NAMALWA (cell line): ENCODE measurements at regions not wholly inside any gene's neighbourhood (a gene's known extent, or its start where the extent isn't known, plus 50 kb on each side); places are given as distances from the start of the nearest gene placed in this dataset.

Experiments
- DNase-seq: peaks from one replicate; pipeline ENCODE4 v3.0.0-alpha.2; 2015; ENCODE audit warnings: low spot score

GRCh38 chr14:61192989-61193388, 88.1 kb downstream of the TMEM30B start:
- DNase-seq, result no peak

DNA sequence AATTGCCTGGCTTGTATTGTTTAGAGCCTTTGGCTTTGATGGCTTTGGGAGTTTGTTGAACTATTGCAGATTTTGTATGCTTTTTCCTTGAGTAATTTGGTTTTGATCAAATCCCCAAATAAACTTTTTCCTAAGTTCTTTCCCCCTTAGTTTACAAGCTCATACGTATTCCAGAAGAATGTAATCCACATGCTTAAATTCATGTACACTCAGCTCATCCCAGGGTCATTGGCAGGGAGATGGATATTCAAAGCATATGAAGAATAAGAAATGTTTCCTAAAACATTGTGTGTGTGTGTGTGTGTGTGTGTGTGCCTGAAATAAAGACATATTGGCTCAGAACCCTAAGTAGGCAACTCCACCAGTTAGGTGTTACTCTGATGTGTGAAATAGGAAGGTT, 89.4 kb downstream of the TMEM30B start:
- no peak for DNase-seq

DNA sequence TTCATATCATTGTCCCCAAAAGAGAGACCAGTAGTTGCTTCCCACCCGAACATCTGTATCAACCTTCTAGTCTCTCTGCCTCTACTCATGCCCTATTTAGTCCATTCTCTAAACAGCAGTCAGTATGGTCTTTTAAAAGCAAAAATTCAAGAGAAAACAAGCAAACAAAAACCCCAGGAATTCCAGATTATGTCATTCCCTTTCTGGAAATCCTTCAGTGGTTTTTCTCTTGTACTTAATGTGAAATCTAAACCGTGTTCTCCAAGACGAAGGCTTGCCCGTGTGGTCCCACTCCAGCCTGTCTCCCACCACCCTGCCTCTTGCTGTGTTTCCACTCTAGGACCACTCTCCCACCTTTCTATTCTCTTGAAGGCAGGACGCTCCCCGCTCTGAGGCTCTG, 90.8 kb downstream of the TMEM30B start:
- no peak for DNase-seq

DNA sequence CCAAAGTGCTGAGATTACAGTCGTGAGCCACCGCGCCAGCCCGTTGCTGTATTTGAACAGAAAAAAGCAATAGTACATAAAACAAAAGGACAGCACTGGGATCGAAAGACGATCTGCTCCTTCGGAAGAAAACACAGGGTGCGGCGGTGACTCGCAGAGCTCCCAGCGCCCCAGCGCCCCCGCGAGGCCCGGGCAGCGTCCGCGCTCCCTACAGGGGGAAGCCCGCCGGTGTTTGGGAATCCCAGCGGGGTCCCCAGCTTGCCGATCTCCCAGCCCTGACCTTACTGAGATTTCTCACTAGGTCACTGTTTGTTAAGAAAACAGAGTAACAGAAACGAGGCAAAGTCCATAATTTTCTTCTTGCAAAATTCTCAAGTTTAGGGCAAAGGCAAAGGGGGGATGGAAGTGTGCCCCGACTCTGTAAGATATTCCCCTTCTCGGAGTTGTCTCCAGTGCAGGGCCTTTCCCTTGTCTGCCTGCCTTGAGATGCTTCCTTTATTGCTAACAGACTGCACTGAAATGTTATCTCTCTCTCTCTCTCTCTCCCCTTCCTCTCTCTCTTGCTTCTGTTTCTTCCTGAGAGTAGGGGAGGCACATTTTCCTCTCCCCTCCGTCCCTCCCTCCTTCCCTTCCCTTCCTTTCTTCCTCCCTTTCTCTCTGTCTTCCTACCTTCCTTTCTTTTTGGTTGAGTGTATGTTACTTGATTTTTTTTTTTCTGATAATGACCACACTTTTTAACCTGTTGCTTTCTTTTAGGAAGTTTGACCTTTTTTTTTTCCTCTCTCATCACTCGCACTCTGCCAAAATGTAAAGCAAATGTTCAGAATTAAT, 91.9 kb downstream of the TMEM30B start:
- DNase-seq, result no peak

DNA sequence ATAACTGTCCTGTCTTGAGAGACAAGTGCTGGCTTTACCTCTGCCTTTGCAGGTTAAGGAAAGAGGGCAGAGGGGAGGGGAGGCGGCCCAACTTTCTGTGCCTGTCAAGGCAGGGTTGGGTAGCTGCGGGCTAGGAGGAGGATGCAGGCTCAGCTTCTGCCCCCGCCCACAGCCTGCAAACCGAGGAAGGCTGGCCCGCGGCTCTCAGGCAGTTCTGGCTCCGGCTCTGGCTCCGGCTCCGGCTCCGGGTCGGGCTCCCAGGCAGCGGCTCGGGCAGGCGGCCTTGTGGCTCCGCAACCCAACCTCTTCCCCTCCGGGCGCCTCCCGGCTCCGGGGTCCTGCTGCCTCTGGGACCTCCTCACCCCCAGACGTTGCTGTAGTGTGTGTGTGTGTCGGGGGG, 92.9 kb downstream of the TMEM30B start:
- DNase-seq, result no peak

- no peak for DNase-seq
Measured at GRCh38 chr14:61187196-61187905, 93.8 kb downstream of the TMEM30B start.

- no peak for DNase-seq
Measured at GRCh38 chr14:61186341-61187195, 94.6 kb downstream of the TMEM30B start.

- DNase-seq, result no peak
Measured at GRCh38 chr14:61185534-61185933, 95.6 kb downstream of the TMEM30B start.

GRCh38 chr14:61184112-61184511, 97.0 kb downstream of the TMEM30B start:
- no peak for DNase-seq

DNA sequence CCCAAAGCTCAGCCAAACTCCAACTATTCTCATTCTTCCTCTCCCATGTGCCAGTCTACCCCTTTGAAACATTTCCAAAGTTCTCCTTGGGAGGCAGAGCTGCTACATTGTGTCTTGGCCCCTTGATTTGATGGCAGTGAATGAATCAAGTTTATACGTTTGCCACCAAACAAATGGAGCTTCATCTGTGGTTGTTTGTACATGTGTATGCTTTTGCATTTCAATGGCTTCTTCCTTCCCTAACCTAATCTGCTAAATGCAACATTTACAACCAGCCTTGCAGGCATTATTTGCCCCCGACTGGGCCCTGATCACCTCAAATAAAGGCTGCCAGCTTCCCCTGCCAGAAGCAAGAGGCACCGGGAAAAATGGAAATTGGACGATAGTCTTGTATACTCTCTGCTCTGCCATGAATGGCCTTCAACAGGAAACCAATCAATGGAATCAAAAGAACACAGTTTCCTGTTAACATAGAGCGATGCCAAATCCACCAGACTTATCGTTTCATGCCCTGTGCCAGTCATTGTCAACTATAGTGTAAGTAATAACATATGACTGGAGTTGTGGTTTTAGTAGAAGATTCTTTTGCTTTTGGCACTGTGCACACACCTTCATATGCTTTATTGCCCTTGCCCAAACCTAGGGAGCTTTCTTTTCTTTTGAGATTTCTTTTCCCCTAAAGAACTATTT, 97.8 kb downstream of the TMEM30B start:
- no peak for DNase-seq

GRCh38 chr14:61179796-61180398, 101.2 kb downstream of the TMEM30B start:
- DNase-seq, result no peak

GRCh38 chr14:61179061-61179690, 102.0 kb downstream of the TMEM30B start:
- DNase-seq, result no peak

- no peak for DNase-seq
Measured at GRCh38 chr14:61178226-61179060, 102.7 kb downstream of the TMEM30B start.

DNA sequence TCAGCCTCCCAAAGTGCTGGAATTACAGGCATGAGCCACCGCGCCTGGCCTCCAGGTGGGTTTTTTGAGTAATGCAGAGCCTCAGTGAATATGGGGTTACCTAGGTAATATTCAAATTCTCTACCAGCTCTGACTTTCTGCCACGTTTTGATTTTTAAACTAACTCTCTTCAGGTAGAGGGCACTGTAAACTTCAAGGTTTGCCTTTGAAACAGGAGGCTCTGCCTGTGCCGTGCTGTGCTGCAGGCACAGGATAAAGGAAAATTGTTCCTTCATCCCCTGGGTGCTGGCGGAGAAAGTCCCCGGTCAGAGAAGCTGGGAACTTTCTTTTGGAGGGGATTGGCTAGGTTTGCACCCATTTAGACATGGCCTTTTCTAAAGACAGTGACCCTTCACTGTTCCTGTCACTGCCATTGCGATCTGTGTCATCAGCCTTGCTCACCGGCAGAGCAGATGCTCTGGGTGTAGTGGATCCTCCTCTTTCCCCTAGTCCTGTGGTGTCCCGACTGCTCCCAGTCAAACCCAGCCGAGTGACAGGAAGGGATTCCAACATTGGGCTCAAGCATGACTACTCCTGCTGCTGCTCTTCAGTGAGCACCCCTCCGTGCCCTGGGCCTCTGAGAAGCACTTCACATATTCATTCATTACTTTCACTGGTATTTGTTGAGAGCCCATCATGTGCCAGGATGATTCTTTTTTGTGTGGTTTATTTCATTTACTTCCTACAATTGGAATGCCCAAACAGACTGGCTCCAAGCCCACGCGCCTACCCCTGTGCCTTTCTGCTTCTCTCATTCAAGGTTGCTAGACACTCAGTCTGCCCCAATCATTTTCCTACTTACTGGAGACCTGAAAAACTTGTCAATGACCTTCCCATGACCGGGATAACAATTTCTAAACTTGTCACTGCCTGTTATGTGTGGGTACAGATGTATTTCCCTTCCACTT, 103.6 kb downstream of the TMEM30B start:
- peak; percentile 14 for DNase-seq

DNA sequence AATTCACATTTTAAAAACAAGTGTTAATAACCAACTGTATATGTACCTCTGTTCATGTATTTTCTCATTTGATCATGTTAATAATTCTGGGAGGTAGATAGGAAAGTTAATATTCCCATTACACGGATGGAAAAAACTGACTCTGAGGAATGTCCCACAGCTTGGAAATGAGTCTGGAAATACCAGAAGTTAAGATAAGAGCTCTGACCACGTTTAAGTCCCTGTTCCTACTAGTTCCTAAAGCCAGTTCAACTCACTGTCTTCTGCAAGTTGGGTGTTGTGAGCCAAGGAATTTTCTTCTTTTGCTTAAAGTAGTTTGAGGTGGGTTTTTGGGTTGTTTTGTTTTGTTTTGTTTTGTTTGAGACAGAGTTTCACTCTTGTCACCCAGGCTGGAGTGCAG, 104.5 kb downstream of the TMEM30B start:
- no peak for DNase-seq

DNA sequence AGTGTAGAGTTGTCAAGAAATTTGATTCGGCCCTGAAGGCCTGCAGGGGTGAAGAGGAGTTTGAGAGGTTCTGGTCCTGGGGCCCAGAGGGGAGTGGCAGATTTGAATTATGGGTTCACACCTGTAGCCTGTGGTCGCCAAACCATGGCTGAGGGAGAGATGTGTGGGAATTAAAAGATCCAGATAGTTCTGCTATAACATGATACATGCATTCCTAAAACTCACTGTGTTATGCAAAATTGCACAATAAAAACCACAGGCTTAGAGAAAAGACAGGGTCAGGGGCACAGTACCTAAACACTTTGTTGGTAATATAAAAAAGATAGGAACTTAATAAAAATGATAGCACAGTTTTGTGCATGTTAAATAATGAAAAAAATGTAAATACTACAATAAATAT, 106.2 kb downstream of the TMEM30B start:
- no peak for DNase-seq

DNA sequence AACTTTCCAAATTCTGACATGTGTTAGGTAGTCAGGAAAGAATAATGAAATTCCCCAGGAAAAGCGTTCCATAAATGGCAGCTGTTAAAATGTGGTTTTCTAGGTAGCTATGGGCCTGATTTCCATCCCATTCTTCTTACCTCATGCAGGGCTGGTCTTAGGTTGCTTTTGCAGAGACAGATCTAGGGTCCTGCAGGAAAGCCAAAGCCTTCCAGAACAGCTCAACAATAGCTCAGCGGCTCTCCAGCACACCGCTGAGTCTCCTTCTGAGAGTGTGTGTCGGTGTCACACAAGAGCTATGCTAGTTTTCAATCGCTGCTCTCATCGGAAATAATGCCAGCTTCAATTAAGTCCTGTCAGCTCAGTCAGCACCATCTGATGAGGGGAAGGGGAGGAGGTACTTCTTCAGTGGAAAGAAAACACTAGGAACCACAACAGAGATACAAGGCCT, 106.7 kb downstream of the TMEM30B start:
- DNase-seq, result no peak

- no peak for DNase-seq
Measured at GRCh38 chr14:61171727-61172126, 109.4 kb downstream of the TMEM30B start.

GRCh38 chr14:61168141-61168540, 113.0 kb downstream of the TMEM30B start:
- DNase-seq, result no peak
